ENCODE measurements at regions not wholly inside any gene's neighbourhood (a gene's known extent, or its start where the extent isn't known, plus 50 kb on each side); places are given as distances from the start of the nearest gene placed in this dataset.

DNA sequence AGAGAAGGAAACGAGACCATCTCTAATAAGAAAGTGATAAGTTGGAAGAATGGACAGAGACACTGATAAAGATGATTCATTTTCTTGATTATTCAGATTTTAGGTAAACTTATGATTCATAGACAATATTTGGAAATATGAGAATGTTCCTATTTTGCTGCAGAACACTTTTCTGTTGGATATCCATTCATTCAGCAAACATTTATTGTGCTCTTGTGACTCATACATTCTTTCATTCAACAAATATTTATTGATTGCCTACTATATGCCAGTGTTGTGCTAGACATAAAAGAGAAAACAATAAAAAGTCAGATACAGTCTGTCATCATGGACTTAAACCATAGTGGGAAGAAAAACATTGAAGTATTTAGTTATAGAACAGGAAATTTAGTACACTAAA, 1232.0 kb downstream of the STIM2 start:
- TF ChIP-seq, protein P1, sequence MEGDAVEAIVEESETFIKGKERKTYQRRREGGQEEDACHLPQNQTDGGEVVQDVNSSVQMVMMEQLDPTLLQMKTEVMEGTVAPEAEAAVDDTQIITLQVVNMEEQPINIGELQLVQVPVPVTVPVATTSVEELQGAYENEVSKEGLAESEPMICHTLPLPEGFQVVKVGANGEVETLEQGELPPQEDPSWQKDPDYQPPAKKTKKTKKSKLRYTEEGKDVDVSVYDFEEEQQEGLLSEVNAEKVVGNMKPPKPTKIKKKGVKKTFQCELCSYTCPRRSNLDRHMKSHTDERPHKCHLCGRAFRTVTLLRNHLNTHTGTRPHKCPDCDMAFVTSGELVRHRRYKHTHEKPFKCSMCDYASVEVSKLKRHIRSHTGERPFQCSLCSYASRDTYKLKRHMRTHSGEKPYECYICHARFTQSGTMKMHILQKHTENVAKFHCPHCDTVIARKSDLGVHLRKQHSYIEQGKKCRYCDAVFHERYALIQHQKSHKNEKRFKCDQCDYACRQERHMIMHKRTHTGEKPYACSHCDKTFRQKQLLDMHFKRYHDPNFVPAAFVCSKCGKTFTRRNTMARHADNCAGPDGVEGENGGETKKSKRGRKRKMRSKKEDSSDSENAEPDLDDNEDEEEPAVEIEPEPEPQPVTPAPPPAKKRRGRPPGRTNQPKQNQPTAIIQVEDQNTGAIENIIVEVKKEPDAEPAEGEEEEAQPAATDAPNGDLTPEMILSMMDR (IDR thresholded peaks at IDR 0.05): no peak
- TF ChIP-seq, protein P2, sequence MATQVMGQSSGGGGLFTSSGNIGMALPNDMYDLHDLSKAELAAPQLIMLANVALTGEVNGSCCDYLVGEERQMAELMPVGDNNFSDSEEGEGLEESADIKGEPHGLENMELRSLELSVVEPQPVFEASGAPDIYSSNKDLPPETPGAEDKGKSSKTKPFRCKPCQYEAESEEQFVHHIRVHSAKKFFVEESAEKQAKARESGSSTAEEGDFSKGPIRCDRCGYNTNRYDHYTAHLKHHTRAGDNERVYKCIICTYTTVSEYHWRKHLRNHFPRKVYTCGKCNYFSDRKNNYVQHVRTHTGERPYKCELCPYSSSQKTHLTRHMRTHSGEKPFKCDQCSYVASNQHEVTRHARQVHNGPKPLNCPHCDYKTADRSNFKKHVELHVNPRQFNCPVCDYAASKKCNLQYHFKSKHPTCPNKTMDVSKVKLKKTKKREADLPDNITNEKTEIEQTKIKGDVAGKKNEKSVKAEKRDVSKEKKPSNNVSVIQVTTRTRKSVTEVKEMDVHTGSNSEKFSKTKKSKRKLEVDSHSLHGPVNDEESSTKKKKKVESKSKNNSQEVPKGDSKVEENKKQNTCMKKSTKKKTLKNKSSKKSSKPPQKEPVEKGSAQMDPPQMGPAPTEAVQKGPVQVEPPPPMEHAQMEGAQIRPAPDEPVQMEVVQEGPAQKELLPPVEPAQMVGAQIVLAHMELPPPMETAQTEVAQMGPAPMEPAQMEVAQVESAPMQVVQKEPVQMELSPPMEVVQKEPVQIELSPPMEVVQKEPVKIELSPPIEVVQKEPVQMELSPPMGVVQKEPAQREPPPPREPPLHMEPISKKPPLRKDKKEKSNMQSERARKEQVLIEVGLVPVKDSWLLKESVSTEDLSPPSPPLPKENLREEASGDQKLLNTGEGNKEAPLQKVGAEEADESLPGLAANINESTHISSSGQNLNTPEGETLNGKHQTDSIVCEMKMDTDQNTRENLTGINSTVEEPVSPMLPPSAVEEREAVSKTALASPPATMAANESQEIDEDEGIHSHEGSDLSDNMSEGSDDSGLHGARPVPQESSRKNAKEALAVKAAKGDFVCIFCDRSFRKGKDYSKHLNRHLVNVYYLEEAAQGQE (IDR thresholded peaks at IDR 0.05): no peak
- TF ChIP-seq, protein P3, sequence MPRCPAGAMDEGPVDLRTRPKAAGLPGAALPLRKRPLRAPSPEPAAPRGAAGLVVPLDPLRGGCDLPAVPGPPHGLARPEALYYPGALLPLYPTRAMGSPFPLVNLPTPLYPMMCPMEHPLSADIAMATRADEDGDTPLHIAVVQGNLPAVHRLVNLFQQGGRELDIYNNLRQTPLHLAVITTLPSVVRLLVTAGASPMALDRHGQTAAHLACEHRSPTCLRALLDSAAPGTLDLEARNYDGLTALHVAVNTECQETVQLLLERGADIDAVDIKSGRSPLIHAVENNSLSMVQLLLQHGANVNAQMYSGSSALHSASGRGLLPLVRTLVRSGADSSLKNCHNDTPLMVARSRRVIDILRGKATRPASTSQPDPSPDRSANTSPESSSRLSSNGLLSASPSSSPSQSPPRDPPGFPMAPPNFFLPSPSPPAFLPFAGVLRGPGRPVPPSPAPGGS (IDR thresholded peaks at IDR 0.05): no peak
- TF ChIP-seq CEBPB (IDR thresholded peaks at IDR 0.05): no peak
- no peak for TF ChIP-seq HOXA7 (CRISPR knock-in tag; IDR thresholded peaks at IDR 0.05)
- TF ChIP-seq, protein P4, sequence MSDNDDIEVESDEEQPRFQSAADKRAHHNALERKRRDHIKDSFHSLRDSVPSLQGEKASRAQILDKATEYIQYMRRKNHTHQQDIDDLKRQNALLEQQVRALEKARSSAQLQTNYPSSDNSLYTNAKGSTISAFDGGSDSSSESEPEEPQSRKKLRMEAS (IDR thresholded peaks at IDR 0.05): no peak
- TF ChIP-seq EP300 (IDR thresholded peaks at IDR 0.05): no peak
